ENCODE measurements at regions not wholly inside any gene's neighbourhood (a gene's known extent, or its start where the extent isn't known, plus 50 kb on each side); places are given as distances from the start of the nearest gene placed in this dataset.

DNA sequence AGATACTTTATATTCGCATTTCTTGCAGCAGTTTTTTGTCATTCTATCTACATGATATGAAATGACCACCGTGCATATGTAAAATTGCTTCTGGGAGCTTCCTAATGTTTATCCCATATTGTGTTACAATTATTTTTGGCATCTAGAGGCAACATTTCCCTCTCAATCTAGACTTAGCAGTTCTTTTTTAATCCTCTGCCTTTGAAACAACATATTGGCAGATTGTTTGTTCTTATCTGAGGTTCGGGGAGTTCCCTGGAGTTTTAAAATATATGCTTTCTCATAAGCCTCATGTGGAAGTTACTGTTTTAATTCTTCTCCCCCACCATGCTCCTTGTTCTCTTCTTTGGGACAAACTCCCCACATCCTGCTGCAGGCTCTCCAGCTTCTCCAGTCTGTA, 130.1 kb upstream of the SLC10A2 start:
- H3K36me3 ChIP-seq (ENCODE audit: control insufficient read depth in 2 of 2, insufficient read depth in 1 of 2, low read length in 2 of 2), result no peaks in the 10 kb centered on the region
- H3K4me1 ChIP-seq (ENCODE audit: control insufficient read depth, insufficient read depth, low read length), result no peaks in the 10 kb centered on the region
- H3K27ac ChIP-seq (ENCODE audit: extremely low read depth, low read depth, low read length), result no peak overlapping the region
- TF ChIP-seq, protein P1, sequence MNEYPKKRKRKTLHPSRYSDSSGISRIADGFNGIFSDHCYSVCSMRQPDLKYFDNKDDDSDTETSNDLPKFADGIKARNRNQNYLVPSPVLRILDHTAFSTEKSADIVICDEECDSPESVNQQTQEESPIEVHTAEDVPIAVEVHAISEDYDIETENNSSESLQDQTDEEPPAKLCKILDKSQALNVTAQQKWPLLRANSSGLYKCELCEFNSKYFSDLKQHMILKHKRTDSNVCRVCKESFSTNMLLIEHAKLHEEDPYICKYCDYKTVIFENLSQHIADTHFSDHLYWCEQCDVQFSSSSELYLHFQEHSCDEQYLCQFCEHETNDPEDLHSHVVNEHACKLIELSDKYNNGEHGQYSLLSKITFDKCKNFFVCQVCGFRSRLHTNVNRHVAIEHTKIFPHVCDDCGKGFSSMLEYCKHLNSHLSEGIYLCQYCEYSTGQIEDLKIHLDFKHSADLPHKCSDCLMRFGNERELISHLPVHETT (tag by site-specific recombination; IDR thresholded peaks at IDR 0.05), result no peak
- TF ChIP-seq ZNF202 (tag by site-specific recombination; IDR thresholded peaks at IDR 0.05; ENCODE audit: borderline replicate concordance) (no peak), ZNF16 (tag by site-specific recombination; IDR thresholded peaks at IDR 0.05; ENCODE audit: low read depth) (no peak), ZNF791 (tag by site-specific recombination; IDR thresholded peaks at IDR 0.05) (no peak), ZBTB8A (tag by site-specific recombination; IDR thresholded peaks at IDR 0.05) (no peak)
- TF ChIP-seq, protein P2, sequence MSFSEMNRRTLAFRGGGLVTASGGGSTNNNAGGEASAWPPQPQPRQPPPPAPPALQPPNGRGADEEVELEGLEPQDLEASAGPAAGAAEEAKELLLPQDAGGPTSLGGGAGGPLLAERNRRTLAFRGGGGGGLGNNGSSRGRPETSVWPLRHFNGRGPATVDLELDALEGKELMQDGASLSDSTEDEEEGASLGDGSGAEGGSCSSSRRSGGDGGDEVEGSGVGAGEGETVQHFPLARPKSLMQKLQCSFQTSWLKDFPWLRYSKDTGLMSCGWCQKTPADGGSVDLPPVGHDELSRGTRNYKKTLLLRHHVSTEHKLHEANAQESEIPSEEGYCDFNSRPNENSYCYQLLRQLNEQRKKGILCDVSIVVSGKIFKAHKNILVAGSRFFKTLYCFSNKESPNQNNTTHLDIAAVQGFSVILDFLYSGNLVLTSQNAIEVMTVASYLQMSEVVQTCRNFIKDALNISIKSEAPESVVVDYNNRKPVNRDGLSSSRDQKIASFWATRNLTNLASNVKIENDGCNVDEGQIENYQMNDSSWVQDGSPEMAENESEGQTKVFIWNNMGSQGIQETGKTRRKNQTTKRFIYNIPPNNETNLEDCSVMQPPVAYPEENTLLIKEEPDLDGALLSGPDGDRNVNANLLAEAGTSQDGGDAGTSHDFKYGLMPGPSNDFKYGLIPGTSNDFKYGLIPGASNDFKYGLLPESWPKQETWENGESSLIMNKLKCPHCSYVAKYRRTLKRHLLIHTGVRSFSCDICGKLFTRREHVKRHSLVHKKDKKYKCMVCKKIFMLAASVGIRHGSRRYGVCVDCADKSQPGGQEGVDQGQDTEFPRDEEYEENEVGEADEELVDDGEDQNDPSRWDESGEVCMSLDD (tag by site-specific recombination; IDR thresholded peaks at IDR 0.05), result no peak
- CTCF ChIA-PET, result no interaction called here
- H3K9me3 ChIP-seq (ENCODE audit: control insufficient read depth, insufficient read depth, low read depth, low read length), result no peaks in the 10 kb centered on the region
- POLR2A ChIA-PET, result no interaction called here
- H3K4me3 ChIP-seq (ENCODE audit: low read depth, low read length), result no peak overlapping the region

DNA sequence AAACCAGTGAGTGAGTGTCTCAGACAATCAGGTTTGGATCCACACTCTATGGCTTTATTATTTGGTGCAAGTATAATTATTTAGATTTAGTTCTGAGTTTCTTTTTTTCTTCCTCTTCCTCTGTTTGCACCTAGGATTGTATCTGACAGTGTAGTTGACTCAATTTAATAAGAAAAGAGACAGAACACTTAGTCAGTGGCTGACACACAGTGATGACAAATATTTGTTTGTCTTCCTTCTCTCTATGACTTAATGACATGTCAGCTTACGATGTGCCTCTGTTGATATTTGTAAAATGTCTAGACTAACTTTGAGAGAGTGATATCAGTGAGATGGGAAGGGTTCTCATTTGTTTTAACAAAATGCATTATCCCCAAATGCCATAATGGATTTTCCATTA, 129.5 kb upstream of the SLC10A2 start:
- POLR2A ChIA-PET, result no interaction called here

GRCh38 chr13:103194871-103195270, 128.7 kb upstream of the SLC10A2 start:
- TF ChIP-seq ZNF664 (tag by site-specific recombination; IDR thresholded peaks at IDR 0.05) (0 out of 2 replicates have a peak, but pooled peaks have one; percentile 6), ZXDB (tag by site-specific recombination; IDR thresholded peaks at IDR 0.05) (no peak)
- Histone ChIP-seq H3K9me3 (ENCODE audit: control insufficient read depth, insufficient read depth, low read depth, low read length) (no peaks in the 10 kb centered on the region), H3K4me1 (ENCODE audit: control insufficient read depth, insufficient read depth, low read length) (no peaks in the 10 kb centered on the region), H3K36me3 (ENCODE audit: control insufficient read depth in 2 of 2, insufficient read depth in 1 of 2, low read length in 2 of 2) (no peaks in the 10 kb centered on the region), H3K4me3 (ENCODE audit: low read depth, low read length) (no peak overlapping the region), H3K27ac (ENCODE audit: extremely low read depth, low read depth, low read length) (no peak overlapping the region)
- CTCF ChIA-PET, result no interaction called here
- POLR2A ChIA-PET, result no interaction called here

More for the DNA sequence above, 129.5 kb upstream of the SLC10A2 start:
- CTCF ChIA-PET, result no interaction called here
- no peaks in the 10 kb centered on the region for H3K9me3 ChIP-seq (ENCODE audit: control insufficient read depth, insufficient read depth, low read depth, low read length)
- H3K36me3 ChIP-seq (ENCODE audit: control insufficient read depth in 2 of 2, insufficient read depth in 1 of 2, low read length in 2 of 2), result no peaks in the 10 kb centered on the region
- TF ChIP-seq, protein P3, sequence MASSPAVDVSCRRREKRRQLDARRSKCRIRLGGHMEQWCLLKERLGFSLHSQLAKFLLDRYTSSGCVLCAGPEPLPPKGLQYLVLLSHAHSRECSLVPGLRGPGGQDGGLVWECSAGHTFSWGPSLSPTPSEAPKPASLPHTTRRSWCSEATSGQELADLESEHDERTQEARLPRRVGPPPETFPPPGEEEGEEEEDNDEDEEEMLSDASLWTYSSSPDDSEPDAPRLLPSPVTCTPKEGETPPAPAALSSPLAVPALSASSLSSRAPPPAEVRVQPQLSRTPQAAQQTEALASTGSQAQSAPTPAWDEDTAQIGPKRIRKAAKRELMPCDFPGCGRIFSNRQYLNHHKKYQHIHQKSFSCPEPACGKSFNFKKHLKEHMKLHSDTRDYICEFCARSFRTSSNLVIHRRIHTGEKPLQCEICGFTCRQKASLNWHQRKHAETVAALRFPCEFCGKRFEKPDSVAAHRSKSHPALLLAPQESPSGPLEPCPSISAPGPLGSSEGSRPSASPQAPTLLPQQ (tag by site-specific recombination; IDR thresholded peaks at IDR 0.05), result no peak
- TF ChIP-seq ZNF777 (tag by site-specific recombination; IDR thresholded peaks at IDR 0.05; ENCODE audit: borderline replicate concordance) (no peak), KLF9 (tag by site-specific recombination; IDR thresholded peaks at IDR 0.05; ENCODE audit: low read depth) (no peak), ZNF600 (tag by site-specific recombination; IDR thresholded peaks at IDR 0.05) (no peak), PRDM1 (tag by site-specific recombination; IDR thresholded peaks at IDR 0.05) (no peak), HOXC10 (CRISPR knock-in tag; IDR thresholded peaks at IDR 0.05) (no peak), ZNF341 (tag by site-specific recombination; IDR thresholded peaks at IDR 0.05; ENCODE audit: low read depth) (no peak), TRIM28 (IDR thresholded peaks at IDR 0.05; ENCODE audit: borderline replicate concordance, low read length) (no peak), TCF7L2 (IDR thresholded peaks at IDR 0.05; ENCODE audit: borderline replicate concordance, low read depth, low read length) (no peak), ZFP3 (tag by site-specific recombination; IDR thresholded peaks at IDR 0.05; ENCODE audit: low read depth) (no peak)
- H3K27ac ChIP-seq (ENCODE audit: extremely low read depth, low read depth, low read length), result no peak overlapping the region
- no peaks in the 10 kb centered on the region for H3K4me1 ChIP-seq (ENCODE audit: control insufficient read depth, insufficient read depth, low read length)
- no peak overlapping the region for H3K4me3 ChIP-seq (ENCODE audit: low read depth, low read length)
